GM12892 (cell line): ENCODE measurements at regions not wholly inside any gene's neighbourhood (a gene's known extent, or its start where the extent isn't known, plus 50 kb on each side); places are given as distances from the start of the nearest gene placed in this dataset.

Experiments used
- POLR2A ChIP-seq: IDR thresholded peaks from 2 replicates; pipeline ENCODE4 v1.6.1; 2011; ENCODE audit warnings: low read depth, low read length, control low read depth
- TAF1 ChIP-seq: IDR thresholded peaks from 2 replicates; pipeline ENCODE4 v1.6.1; 2011; ENCODE audit warnings: low read depth, mild to moderate bottlenecking, control low read depth, low read length, borderline replicate concordance

DNA sequence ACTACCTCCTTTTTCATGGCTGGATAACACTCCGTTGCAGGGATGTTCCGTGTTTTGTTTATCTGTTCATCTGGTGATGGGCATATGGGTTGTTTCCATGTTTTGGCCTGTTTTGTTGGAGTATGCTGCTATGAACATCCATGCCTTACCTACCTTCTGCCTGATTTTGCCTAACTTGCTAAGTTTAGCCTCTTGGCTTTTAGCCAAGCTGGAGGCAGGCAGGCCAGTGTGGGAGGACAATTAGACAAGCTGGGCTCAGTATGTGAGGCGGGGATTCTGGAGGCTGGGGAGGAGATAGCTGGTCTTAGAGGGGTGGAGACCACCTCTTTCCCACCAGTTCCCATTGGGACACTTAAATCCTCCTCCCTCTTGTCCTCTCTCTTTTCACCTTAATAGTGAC is 98.4 kb upstream of the WNT4 start:
- TF ChIP-seq POLR2A (no peak), TAF1 (no peak)
